ENCODE measurements at regions not wholly inside any gene's neighbourhood (a gene's known extent, or its start where the extent isn't known, plus 50 kb on each side); places are given as distances from the start of the nearest gene placed in this dataset.

DNA sequence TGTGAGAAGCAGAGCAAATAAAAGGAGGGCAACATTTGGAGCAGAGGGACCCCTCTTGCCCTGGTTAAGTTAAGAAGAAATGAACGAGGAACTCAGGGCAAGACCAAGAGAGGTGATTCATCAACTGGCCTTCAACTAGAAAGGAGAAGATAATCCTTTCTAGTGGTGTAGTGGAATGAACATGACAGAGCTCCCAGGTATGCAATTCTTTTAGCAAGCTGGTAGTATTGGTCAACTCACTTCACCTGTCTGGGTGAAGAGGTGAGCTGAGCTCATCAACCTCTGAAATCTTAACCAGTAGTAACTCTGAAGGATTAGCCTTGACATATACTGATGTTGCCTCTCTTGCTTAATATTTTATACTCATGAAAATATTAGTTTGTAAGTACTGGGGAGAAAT lies 1024.7 kb upstream of the GOT2 start:
- TF ChIP-seq, protein P1, sequence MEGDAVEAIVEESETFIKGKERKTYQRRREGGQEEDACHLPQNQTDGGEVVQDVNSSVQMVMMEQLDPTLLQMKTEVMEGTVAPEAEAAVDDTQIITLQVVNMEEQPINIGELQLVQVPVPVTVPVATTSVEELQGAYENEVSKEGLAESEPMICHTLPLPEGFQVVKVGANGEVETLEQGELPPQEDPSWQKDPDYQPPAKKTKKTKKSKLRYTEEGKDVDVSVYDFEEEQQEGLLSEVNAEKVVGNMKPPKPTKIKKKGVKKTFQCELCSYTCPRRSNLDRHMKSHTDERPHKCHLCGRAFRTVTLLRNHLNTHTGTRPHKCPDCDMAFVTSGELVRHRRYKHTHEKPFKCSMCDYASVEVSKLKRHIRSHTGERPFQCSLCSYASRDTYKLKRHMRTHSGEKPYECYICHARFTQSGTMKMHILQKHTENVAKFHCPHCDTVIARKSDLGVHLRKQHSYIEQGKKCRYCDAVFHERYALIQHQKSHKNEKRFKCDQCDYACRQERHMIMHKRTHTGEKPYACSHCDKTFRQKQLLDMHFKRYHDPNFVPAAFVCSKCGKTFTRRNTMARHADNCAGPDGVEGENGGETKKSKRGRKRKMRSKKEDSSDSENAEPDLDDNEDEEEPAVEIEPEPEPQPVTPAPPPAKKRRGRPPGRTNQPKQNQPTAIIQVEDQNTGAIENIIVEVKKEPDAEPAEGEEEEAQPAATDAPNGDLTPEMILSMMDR (IDR thresholded peaks at IDR 0.05), result no peak
- TF ChIP-seq POLR2A (IDR thresholded peaks at IDR 0.05), result no peak
- no peak for TF ChIP-seq EP300 (IDR thresholded peaks at IDR 0.05)

All from ovary (tissue), 3 donors.